ENCODE measurements at regions not wholly inside any gene's neighbourhood (a gene's known extent, or its start where the extent isn't known, plus 50 kb on each side); places are given as distances from the start of the nearest gene placed in this dataset.

DNA sequence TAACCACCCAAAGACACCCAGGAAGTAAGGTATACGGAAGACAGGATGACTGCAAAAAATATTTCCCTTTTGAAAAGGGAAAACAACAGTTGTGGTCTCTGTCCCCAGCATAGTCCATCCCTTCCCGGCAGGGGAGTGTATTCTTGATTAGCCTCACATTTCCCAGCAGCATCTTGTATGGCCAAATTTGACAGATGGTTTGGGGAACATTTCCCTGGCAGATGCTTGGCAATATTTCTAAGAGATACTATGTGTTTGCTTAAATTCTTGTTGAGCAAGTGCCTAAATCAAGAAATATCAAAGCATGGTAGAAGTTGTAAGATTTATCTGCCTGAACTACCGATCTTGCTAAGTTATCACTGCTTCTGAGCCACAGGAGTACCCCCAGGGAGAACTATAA is 56.9 kb upstream of the TPK1 start:
- no peak overlapping the region for H2BK5ac ChIP-seq (ENCODE audit: low read depth, low read length, poor library complexity, severe bottlenecking)
- no peak overlapping the region for H2AFZ ChIP-seq (replicated peaks; ENCODE audit: low read length, poor library complexity)
- ChIA-PET CTCF (no interaction called here), POLR2A (ENCODE audit: unreplicated experiment) (no interaction called here)
- no peak for ATAC-seq (ENCODE audit: low read depth)
- no TSS peak for BruUV-seq (replicated peaks)
- H3K4me3 ChIP-seq (ENCODE audit: insufficient read depth, low read depth, low read length), result no peak overlapping the region
- WGBS, 2 experiments (ENCODE audit: extremely low coverage in 2 of 2, insufficient read length in 1 of 2), result no CpG with 5 or more reads among the region's 3 CpGs
- in situ Hi-C loops (cut with MboI; ENCODE audit: low sequenced_read_pairs) (no loop called here), intact Hi-C loops (cut with micrococcal nuclease) (no loop called here), dilution Hi-C loops (cut with HindIII; ENCODE audit: low sequenced_read_pairs, unreplicated experiment) (no loop called here)
- no peak overlapping the region for H3K14ac ChIP-seq (replicated peaks; ENCODE audit: low read depth, low read length)
- peaks cover 3% of the 10 kb centered on the region; the same call in 1 of the 2 replicates for H3K9me3 ChIP-seq (ENCODE audit: control insufficient read depth, insufficient read depth, low read length)
- no peaks in the 10 kb centered on the region for H3K4me1 ChIP-seq (ENCODE audit: control insufficient read depth, insufficient read depth, low read length)
- H4K20me1 ChIP-seq (ENCODE audit: insufficient read depth, low read length), result no peaks in the 10 kb centered on the region
- no peaks in the 10 kb centered on the region for H3K9me1 ChIP-seq (ENCODE audit: insufficient read depth, low read length)
- no peak overlapping the region for H3K27ac ChIP-seq (ENCODE audit: insufficient read depth, low read length)
- H3K18ac ChIP-seq (ENCODE audit: low read depth, low read length), result no peak overlapping the region
- no peak overlapping the region for H4K5ac ChIP-seq (ENCODE audit: low read depth, low read length)
- no peak overlapping the region for H3K56ac ChIP-seq (ENCODE audit: extremely low read depth, insufficient read depth, low read length)
- TF ChIP-seq, protein P1, sequence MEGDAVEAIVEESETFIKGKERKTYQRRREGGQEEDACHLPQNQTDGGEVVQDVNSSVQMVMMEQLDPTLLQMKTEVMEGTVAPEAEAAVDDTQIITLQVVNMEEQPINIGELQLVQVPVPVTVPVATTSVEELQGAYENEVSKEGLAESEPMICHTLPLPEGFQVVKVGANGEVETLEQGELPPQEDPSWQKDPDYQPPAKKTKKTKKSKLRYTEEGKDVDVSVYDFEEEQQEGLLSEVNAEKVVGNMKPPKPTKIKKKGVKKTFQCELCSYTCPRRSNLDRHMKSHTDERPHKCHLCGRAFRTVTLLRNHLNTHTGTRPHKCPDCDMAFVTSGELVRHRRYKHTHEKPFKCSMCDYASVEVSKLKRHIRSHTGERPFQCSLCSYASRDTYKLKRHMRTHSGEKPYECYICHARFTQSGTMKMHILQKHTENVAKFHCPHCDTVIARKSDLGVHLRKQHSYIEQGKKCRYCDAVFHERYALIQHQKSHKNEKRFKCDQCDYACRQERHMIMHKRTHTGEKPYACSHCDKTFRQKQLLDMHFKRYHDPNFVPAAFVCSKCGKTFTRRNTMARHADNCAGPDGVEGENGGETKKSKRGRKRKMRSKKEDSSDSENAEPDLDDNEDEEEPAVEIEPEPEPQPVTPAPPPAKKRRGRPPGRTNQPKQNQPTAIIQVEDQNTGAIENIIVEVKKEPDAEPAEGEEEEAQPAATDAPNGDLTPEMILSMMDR (conservative IDR thresholded peaks at IDR 0.05; ENCODE audit: low read depth, low read length), result no peak
- TF ChIP-seq RCOR1 (IDR thresholded peaks at IDR 0.05; ENCODE audit: insufficient replicate concordance, low read length) (no peak), FOS (IDR thresholded peaks at IDR 0.05; ENCODE audit: low read depth, low read length) (no peak), CEBPB (IDR thresholded peaks at IDR 0.05; ENCODE audit: low read depth, low read length) (no peak), RFX5 (IDR thresholded peaks at IDR 0.05; ENCODE audit: low read depth, low read length) (no peak), MXI1 (IDR thresholded peaks at IDR 0.05; ENCODE audit: borderline replicate concordance, low read depth, low read length) (no peak), MAZ (IDR thresholded peaks at IDR 0.05; ENCODE audit: borderline replicate concordance, low read depth, low read length) (no peak), MAFK (IDR thresholded peaks at IDR 0.05; ENCODE audit: low read depth, low read length) (no peak), SMC3 (IDR thresholded peaks at IDR 0.05; ENCODE audit: low read depth, low read length) (no peak), POLR2A (IDR thresholded peaks at IDR 0.05; ENCODE audit: low read depth, low read length) (no peak), BHLHE40 (IDR thresholded peaks at IDR 0.05; ENCODE audit: low read depth, low read length) (no peak), RAD21 (IDR thresholded peaks at IDR 0.05; ENCODE audit: low read length) (no peak), CHD1 (IDR thresholded peaks at IDR 0.05; ENCODE audit: low read depth, low read length) (no peak), NFE2L2 (IDR thresholded peaks at IDR 0.05; ENCODE audit: low read depth, low read length) (no peak)
- TF ChIP-seq, protein P2, sequence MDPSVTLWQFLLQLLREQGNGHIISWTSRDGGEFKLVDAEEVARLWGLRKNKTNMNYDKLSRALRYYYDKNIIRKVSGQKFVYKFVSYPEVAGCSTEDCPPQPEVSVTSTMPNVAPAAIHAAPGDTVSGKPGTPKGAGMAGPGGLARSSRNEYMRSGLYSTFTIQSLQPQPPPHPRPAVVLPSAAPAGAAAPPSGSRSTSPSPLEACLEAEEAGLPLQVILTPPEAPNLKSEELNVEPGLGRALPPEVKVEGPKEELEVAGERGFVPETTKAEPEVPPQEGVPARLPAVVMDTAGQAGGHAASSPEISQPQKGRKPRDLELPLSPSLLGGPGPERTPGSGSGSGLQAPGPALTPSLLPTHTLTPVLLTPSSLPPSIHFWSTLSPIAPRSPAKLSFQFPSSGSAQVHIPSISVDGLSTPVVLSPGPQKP (IDR thresholded peaks at IDR 0.05; ENCODE audit: borderline replicate concordance, low read depth, low read length), result no peak
- TF ChIP-seq, protein P3, sequence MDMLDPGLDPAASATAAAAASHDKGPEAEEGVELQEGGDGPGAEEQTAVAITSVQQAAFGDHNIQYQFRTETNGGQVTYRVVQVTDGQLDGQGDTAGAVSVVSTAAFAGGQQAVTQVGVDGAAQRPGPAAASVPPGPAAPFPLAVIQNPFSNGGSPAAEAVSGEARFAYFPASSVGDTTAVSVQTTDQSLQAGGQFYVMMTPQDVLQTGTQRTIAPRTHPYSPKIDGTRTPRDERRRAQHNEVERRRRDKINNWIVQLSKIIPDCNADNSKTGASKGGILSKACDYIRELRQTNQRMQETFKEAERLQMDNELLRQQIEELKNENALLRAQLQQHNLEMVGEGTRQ (IDR thresholded peaks at IDR 0.05; ENCODE audit: low read depth, low read length), result no peak
- H2BK120ac ChIP-seq (ENCODE audit: low read depth, low read length), result no peak overlapping the region
- no peak overlapping the region for H3K9ac ChIP-seq (ENCODE audit: low read depth, low read length)
- H2AK5ac ChIP-seq (ENCODE audit: low read depth, low read length), result no peak overlapping the region
- no peak for DNase-seq
- H3K23ac ChIP-seq (ENCODE audit: low read depth, low read length), result no peak overlapping the region
- H2AK9ac ChIP-seq (replicated peaks; ENCODE audit: low read depth, low read length, poor library complexity), result no peak overlapping the region
- no peak overlapping the region for H4K8ac ChIP-seq (ENCODE audit: low read depth in 2 of 2, low read length in 2 of 2)
- H3K4ac ChIP-seq (ENCODE audit: low read depth, low read length), result no peak overlapping the region
- no peak overlapping the region for H4K91ac ChIP-seq (ENCODE audit: insufficient read depth, low read depth, low read length)
- H3K79me1 ChIP-seq (ENCODE audit: low read depth in 1 of 2, low read length in 2 of 2), result no peaks in the 10 kb centered on the region
- no peaks in the 10 kb centered on the region for H3K36me3 ChIP-seq (ENCODE audit: control insufficient read depth, insufficient read depth, low read length)
- H2BK15ac ChIP-seq (ENCODE audit: low read depth, low read length), result no peak overlapping the region
- H3K4me2 ChIP-seq (ENCODE audit: low read depth, low read length), result no peak overlapping the region
- H3K27me3 ChIP-seq (ENCODE audit: control insufficient read depth, insufficient read depth, low read length), result no peaks in the 10 kb centered on the region
- H2BK20ac ChIP-seq (ENCODE audit: low read depth, low read length), result no peak overlapping the region

Data from IMR-90 (cell line).